ENCODE measurements at regions not wholly inside any gene's neighbourhood (a gene's known extent, or its start where the extent isn't known, plus 50 kb on each side); places are given as distances from the start of the nearest gene placed in this dataset.

- WGBS (ENCODE audit: insufficient coverage): 87% methylated on average over 13 of the region's 13 CpGs
- Histone ChIP-seq H3K36me3 (replicated peaks in 1 of 2; ENCODE audit: control insufficient read depth in 1 of 2, insufficient read depth in 2 of 2, low read length in 2 of 2) (no peaks in the 10 kb centered on the region), H2AFZ (ENCODE audit: insufficient read depth, low read depth, low read length, poor library complexity, severe bottlenecking) (no peak overlapping the region), H3K9ac (ENCODE audit: insufficient read depth, low read length, poor library complexity, severe bottlenecking) (no peak overlapping the region), H3K9me3 (replicated peaks in 1 of 2; ENCODE audit: control insufficient read depth in 1 of 2, insufficient read depth in 1 of 2, low read length in 2 of 2) (peaks cover 20 to 53% of the 10 kb centered on the region in 2 donors), H3K4me2 (replicated peaks; ENCODE audit: extremely low read depth, low read length, poor library complexity, severe bottlenecking) (no peak overlapping the region), H3K79me2 (ENCODE audit: insufficient read depth, low read length) (no peaks in the 10 kb centered on the region), H3K4me1 (ENCODE audit: control insufficient read depth in 1 of 2, insufficient read depth in 2 of 2, low read length in 2 of 2) (no peaks in the 10 kb centered on the region), H3K27ac (ENCODE audit: low read depth in 1 of 2, low read length in 2 of 2) (no peak overlapping the region), H4K20me1 (ENCODE audit: insufficient read depth, low read length) (no peaks in the 10 kb centered on the region), H3K27me3 (ENCODE audit: control insufficient read depth in 2 of 2, insufficient read depth in 2 of 2, low read length in 2 of 2) (no peaks in the 10 kb centered on the region), H3K4me3 (replicated peaks in 1 of 3; ENCODE audit: low read depth in 2 of 3, low read length in 3 of 3) (no peak overlapping the region)
- H3K4me3 Mint-ChIP-seq: no peak overlapping the region
- DNase-seq: no peak
- H3K36me3 Mint-ChIP-seq: no peaks in the 10 kb centered on the region
- no peak overlapping the region for H3K27ac Mint-ChIP-seq
- no peaks in the 10 kb centered on the region for H3K4me1 Mint-ChIP-seq
- H3K27me3 Mint-ChIP-seq (ENCODE audit: low read depth in 3 of 3): no peaks in the 10 kb centered on the region
- intact Hi-C loops (cut with micrococcal nuclease): no loop called here
- H3K9me3 Mint-ChIP-seq: peaks cover 11 to 36% (median 22%) of the 10 kb centered on the region in 7 donors
- no peak for TF ChIP-seq CTCF (IDR thresholded peaks at IDR 0.05)
These were observed 310.0 kb upstream of the IRX1 start for GRCh38 chr5:3285621-3286020.

GRCh38 chr5:3284506-3284905 is 311.1 kb upstream of the IRX1 start:
- no peak for TF ChIP-seq CTCF (IDR thresholded peaks at IDR 0.05)
- Mint-ChIP-seq H3K4me3 (no peak overlapping the region), H3K27ac (no peak overlapping the region), H3K36me3 (no peaks in the 10 kb centered on the region), H3K9me3 (peaks cover 11 to 40% (median 26%) of the 10 kb centered on the region in 7 donors), H3K4me1 (no peaks in the 10 kb centered on the region), H3K27me3 (ENCODE audit: low read depth in 3 of 3) (no peaks in the 10 kb centered on the region)
- no peaks in the 10 kb centered on the region for H3K36me3 ChIP-seq (replicated peaks in 1 of 2; ENCODE audit: control insufficient read depth in 1 of 2, insufficient read depth in 2 of 2, low read length in 2 of 2)
- H3K4me1 ChIP-seq (ENCODE audit: control insufficient read depth in 1 of 2, insufficient read depth in 2 of 2, low read length in 2 of 2): no peaks in the 10 kb centered on the region
- 60% methylated on average over 1 of the region's 5 CpGs for WGBS (ENCODE audit: insufficient coverage)
- intact Hi-C loops (cut with micrococcal nuclease): no loop called here
- no peaks in the 10 kb centered on the region for H3K27me3 ChIP-seq (ENCODE audit: control insufficient read depth in 2 of 2, insufficient read depth in 2 of 2, low read length in 2 of 2)
- no peak overlapping the region for H3K4me2 ChIP-seq (replicated peaks; ENCODE audit: extremely low read depth, low read length, poor library complexity, severe bottlenecking)
- no peak overlapping the region for H2AFZ ChIP-seq (ENCODE audit: insufficient read depth, low read depth, low read length, poor library complexity, severe bottlenecking)
- H3K27ac ChIP-seq (ENCODE audit: low read depth in 1 of 2, low read length in 2 of 2): no peak overlapping the region
- H4K20me1 ChIP-seq (ENCODE audit: insufficient read depth, low read length): no peaks in the 10 kb centered on the region
- peaks cover 20 to 56% of the 10 kb centered on the region in 2 donors for H3K9me3 ChIP-seq (replicated peaks in 1 of 2; ENCODE audit: control insufficient read depth in 1 of 2, insufficient read depth in 1 of 2, low read length in 2 of 2)
- no peaks in the 10 kb centered on the region for H3K79me2 ChIP-seq (ENCODE audit: insufficient read depth, low read length)
- DNase-seq: no peak
- no peak overlapping the region for H3K9ac ChIP-seq (ENCODE audit: insufficient read depth, low read length, poor library complexity, severe bottlenecking)
- H3K4me3 ChIP-seq (replicated peaks in 1 of 3; ENCODE audit: low read depth in 2 of 3, low read length in 3 of 3): no peak overlapping the region
